ENCODE measurements at regions not wholly inside any gene's neighbourhood (a gene's known extent, or its start where the extent isn't known, plus 50 kb on each side); places are given as distances from the start of the nearest gene placed in this dataset.

GRCh38 chr4:124964852-124965496, 252.4 kb upstream of the ANKRD50 start:
- TF ChIP-seq CTCF (IDR thresholded peaks at IDR 0.05), result no peak
- no peak for TF ChIP-seq POLR2A (IDR thresholded peaks at IDR 0.05)

Data from lower leg skin (tissue), 3 donors.